Memory B cell (primary cell): ENCODE measurements at regions not wholly inside any gene's neighbourhood (a gene's known extent, or its start where the extent isn't known, plus 50 kb on each side); places are given as distances from the start of the nearest gene placed in this dataset.

Source experiments
- ATAC-seq: fragments of 150-1000 bp; cut with Tn5 transposase; 2 replicates; pipeline ENCODE4 v1.10.0; 2021; ENCODE audit warnings: low read depth, mild to moderate bottlenecking, moderate library complexity
- DNase-seq, 2 donors: peaks; one replicate each; pipeline ENCODE4 v3.0.0; 2022; ENCODE audit warnings: low spot score in 2 of 2
- H3K27ac Mint-ChIP-seq: one replicate; pipeline ENCODE4 v1.8.0; 2022; ENCODE audit warnings: mild to moderate bottlenecking, moderate library complexity, mixed read lengths
- H3K27me3 Mint-ChIP-seq: one replicate; pipeline ENCODE4 v1.8.0; 2022; ENCODE audit warnings: mixed read lengths
- H3K36me3 Mint-ChIP-seq: one replicate; pipeline ENCODE4 v1.8.0; 2022; ENCODE audit warnings: mild to moderate bottlenecking, mixed read lengths
- H3K4me1 Mint-ChIP-seq: one replicate; pipeline ENCODE4 v1.8.0; 2022; ENCODE audit warnings: mixed read lengths
- H3K4me3 Mint-ChIP-seq: one replicate; pipeline ENCODE4 v1.8.0; 2022; ENCODE audit warnings: mild to moderate bottlenecking, moderate library complexity, mixed read lengths
- H3K9me3 Mint-ChIP-seq: one replicate; pipeline ENCODE4 v1.8.0; 2022; ENCODE audit warnings: mixed read lengths

DNA sequence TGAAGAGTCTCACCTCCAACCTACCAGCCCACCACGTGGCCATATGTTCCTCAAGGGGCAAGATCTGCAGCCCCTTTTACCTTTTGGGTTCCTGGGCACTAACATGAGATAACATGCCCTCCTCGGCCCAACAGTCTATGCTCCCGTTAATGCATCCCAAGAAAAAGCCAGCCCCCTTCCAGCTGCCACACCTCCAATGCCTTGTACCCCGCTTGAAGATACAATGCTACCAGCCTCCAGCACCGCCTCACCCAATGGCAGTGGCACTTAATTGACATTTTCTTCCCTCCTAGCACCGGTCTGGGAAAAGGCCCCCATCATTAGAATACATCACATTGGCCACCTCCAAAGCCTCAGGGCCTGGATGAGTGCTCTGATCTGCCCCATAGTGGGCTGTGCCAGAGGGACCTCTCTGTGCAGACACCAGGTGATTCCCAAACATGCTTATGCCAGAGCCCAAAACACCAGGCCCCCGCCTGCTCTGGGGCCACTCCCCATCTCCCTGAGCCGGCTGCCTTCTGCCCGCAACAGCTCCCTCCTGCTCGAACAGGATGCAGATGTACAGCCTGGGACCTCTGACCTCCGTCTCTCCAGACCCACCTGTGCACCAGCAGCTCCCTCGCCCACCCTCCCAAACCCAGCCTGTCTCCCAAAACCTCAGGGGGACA is 118.3 kb downstream of the NCOR2 start:
- Mint-ChIP-seq H3K9me3 (no peaks in the 10 kb centered on the region), H3K27ac (no peak overlapping the region), H3K27me3 (no peaks in the 10 kb centered on the region), H3K4me3 (no peak overlapping the region), H3K36me3 (peaks cover 18% of the 10 kb centered on the region), H3K4me1 (peaks cover 20% of the 10 kb centered on the region)
- no peak for DNase-seq
- ATAC-seq: no peak

DNA sequence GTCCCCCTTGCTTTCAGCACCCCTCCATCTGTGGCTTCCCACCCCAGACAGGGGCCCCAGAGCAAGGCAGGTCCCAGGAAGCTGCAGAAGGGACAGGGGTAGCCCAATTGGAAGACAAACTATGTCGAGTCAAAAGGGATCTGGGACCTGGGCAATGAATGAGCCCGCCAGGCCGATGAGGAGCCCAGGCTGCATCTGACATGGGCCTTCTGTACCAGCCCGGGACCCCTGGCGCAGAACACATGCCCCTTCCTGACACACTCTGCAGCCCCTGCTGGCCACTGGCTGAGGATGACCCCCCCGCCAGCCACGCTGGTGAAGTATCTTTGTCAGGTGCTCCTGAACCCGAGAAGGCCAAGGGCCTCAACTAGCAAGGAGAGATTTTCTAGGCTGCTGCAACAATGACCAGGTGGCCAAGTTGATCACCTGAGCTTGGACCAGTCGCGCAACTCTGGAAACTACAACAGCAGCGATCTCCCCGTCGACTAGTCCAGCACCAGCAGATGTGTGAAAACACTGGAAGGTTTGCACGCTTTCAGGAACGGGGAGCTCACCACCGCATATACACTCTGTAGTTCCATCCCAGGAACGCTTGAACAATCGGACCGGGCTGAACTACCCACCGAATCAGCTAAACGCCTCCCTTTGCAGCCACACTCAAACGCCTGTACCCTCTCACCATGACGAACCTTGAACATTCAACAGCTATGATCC is 119.0 kb downstream of the NCOR2 start:
- no peak for ATAC-seq

GRCh38 chr12:124446364-124446763 is 121.0 kb downstream of the NCOR2 start:
- DNase-seq: no peak
- H3K4me1 Mint-ChIP-seq: peaks cover 21% of the 10 kb centered on the region
- no peaks in the 10 kb centered on the region for H3K27me3 Mint-ChIP-seq
- H3K36me3 Mint-ChIP-seq: peaks cover 26% of the 10 kb centered on the region
- no peaks in the 10 kb centered on the region for H3K9me3 Mint-ChIP-seq
- ATAC-seq: no peak
- no peak overlapping the region for H3K4me3 Mint-ChIP-seq
- no peak overlapping the region for H3K27ac Mint-ChIP-seq

More for the DNA sequence above, 119.0 kb downstream of the NCOR2 start:
- Mint-ChIP-seq H3K9me3 (no peaks in the 10 kb centered on the region), H3K27me3 (no peaks in the 10 kb centered on the region), H3K4me1 (peaks cover 21% of the 10 kb centered on the region), H3K36me3 (peaks cover 21% of the 10 kb centered on the region), H3K4me3 (no peak overlapping the region), H3K27ac (no peak overlapping the region)
- DNase-seq: no peak

- Mint-ChIP-seq H3K9me3 (no peaks in the 10 kb centered on the region), H3K4me1 (peaks cover 20% of the 10 kb centered on the region), H3K27ac (no peak overlapping the region), H3K36me3 (peaks cover 28% of the 10 kb centered on the region), H3K4me3 (no peak overlapping the region), H3K27me3 (no peaks in the 10 kb centered on the region)
- no peak for ATAC-seq
- no peak for DNase-seq
Observed at GRCh38 chr12:124445826-124446225, 121.6 kb downstream of the NCOR2 start.

DNA sequence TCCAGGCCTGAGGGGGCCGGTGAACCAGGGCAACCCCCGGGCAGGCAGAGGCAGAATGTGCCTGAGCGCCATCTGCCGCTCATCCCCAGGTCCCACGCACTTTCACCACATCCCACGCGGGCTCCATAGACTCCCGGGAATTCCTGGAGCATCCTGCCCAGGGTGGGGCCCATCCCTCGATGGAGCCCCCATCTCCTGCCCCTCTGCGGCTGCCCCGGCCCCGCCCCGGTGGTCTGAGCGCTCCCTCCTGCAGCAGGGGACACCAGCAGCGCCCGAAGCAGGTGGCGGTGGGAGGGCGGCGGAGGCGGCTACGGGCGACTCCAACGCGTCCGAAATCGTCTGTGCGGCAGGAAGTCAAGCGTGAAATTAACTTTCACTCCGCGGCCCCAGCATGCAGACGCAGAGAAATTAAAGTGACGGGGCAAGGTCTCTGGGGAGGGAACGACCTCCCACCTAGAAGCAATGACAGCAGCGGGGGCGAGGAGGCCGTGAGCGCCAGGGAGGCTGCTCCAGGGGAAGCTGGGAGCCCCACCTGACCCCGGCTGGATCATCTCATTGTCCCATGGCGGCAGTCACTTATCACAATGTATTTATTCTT is 122.2 kb downstream of the NCOR2 start:
- Mint-ChIP-seq H3K9me3 (no peaks in the 10 kb centered on the region), H3K4me3 (no peak overlapping the region), H3K27ac (no peak overlapping the region), H3K27me3 (no peaks in the 10 kb centered on the region), H3K36me3 (peaks cover 26% of the 10 kb centered on the region), H3K4me1 (peaks cover 20% of the 10 kb centered on the region)
- ATAC-seq (no peak), DNase-seq (no peak)

DNA sequence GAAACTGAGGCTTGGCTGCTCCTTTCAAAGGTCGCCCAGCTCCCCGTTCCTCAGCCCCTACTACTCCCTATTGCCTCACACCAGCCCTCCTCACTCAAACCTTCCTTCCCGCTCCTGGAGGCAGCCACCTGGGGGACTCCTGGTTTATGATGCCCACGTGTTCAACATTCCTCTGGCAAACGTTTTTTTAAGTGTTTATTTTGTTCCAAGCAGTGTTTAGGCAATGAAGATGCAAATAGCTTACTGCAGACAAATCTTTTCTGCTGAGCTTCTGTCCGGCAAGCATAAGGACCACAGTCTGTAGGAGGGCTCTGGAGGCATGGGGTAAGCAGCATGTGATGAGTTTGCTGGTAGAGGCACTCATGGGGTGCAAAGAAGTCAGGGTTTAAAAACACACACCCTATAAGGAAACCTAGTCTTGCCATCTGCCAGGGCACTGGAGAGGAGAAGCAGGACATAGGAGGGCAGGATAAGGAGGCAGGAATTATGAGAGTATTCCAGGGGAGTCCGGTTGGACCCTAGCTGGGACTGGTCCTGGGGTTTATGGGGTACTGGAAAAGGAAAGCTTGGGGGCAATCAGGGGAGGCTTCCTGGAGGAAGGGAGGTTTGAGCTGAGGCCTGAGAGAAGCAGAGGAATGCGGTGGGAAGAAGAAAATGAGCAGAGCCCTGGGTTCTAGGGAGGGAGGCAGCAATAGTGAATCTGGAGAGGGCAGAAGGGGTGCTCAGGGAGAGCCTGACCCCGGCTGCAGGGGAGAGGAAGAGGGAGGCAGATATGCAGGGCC is 123.3 kb downstream of the NCOR2 start:
- Mint-ChIP-seq H3K9me3 (no peaks in the 10 kb centered on the region), H3K36me3 (peaks cover 26% of the 10 kb centered on the region), H3K27me3 (no peaks in the 10 kb centered on the region), H3K4me3 (no peak overlapping the region), H3K4me1 (peaks cover 20% of the 10 kb centered on the region), H3K27ac (no peak overlapping the region)
- ATAC-seq (no peak), DNase-seq (no peak)

GRCh38 chr12:124442772-124443445 is 124.5 kb downstream of the NCOR2 start:
- ATAC-seq: no peak
- Mint-ChIP-seq H3K4me1 (peaks cover 15% of the 10 kb centered on the region), H3K36me3 (peaks cover 21% of the 10 kb centered on the region), H3K9me3 (no peaks in the 10 kb centered on the region), H3K27ac (no peak overlapping the region), H3K4me3 (no peak overlapping the region), H3K27me3 (no peaks in the 10 kb centered on the region)
- no peak for DNase-seq

GRCh38 chr12:124442281-124442680 is 125.1 kb downstream of the NCOR2 start:
- Mint-ChIP-seq H3K27me3 (no peaks in the 10 kb centered on the region), H3K36me3 (peaks cover 24% of the 10 kb centered on the region), H3K9me3 (no peaks in the 10 kb centered on the region), H3K4me1 (peaks cover 17% of the 10 kb centered on the region), H3K27ac (no peak overlapping the region), H3K4me3 (no peak overlapping the region)
- DNase-seq (no peak), ATAC-seq (no peak)

- no peaks in the 10 kb centered on the region for H3K27me3 Mint-ChIP-seq
- ATAC-seq (no peak), DNase-seq (no peak)
- no peak overlapping the region for H3K4me3 Mint-ChIP-seq
- H3K4me1 Mint-ChIP-seq: peaks cover 17% of the 10 kb centered on the region
- H3K36me3 Mint-ChIP-seq: peaks cover 24% of the 10 kb centered on the region
- H3K9me3 Mint-ChIP-seq: no peaks in the 10 kb centered on the region
- no peak overlapping the region for H3K27ac Mint-ChIP-seq
Observed at GRCh38 chr12:124441443-124442194, 125.8 kb downstream of the NCOR2 start.

GRCh38 chr12:124440841-124441381 is 126.5 kb downstream of the NCOR2 start:
- no peak overlapping the region for H3K27ac Mint-ChIP-seq
- H3K4me1 Mint-ChIP-seq: peaks cover 13% of the 10 kb centered on the region
- H3K9me3 Mint-ChIP-seq: no peaks in the 10 kb centered on the region
- ATAC-seq: no peak
- no peaks in the 10 kb centered on the region for H3K27me3 Mint-ChIP-seq
- no peak for DNase-seq
- H3K4me3 Mint-ChIP-seq: no peak overlapping the region
- peaks cover 21% of the 10 kb centered on the region for H3K36me3 Mint-ChIP-seq

GRCh38 chr12:124440031-124440626 is 127.3 kb downstream of the NCOR2 start:
- Mint-ChIP-seq H3K4me1 (peaks cover 13% of the 10 kb centered on the region), H3K9me3 (no peaks in the 10 kb centered on the region), H3K36me3 (peaks cover 21% of the 10 kb centered on the region), H3K4me3 (no peak overlapping the region), H3K27me3 (no peaks in the 10 kb centered on the region), H3K27ac (no peak overlapping the region)
- DNase-seq (no peak), ATAC-seq (no peak)

- H3K4me1 Mint-ChIP-seq: peaks cover 5% of the 10 kb centered on the region
- DNase-seq (no peak), ATAC-seq (no peak)
- no peak overlapping the region for H3K27ac Mint-ChIP-seq
- H3K4me3 Mint-ChIP-seq: no peak overlapping the region
- H3K36me3 Mint-ChIP-seq: peaks cover 9% of the 10 kb centered on the region
- H3K9me3 Mint-ChIP-seq: no peaks in the 10 kb centered on the region
- no peaks in the 10 kb centered on the region for H3K27me3 Mint-ChIP-seq
Observed at GRCh38 chr12:124438437-124439056, 128.9 kb downstream of the NCOR2 start.
